ENCODE measurements at regions not wholly inside any gene's neighbourhood (a gene's known extent, or its start where the extent isn't known, plus 50 kb on each side); places are given as distances from the start of the nearest gene placed in this dataset.

- TF ChIP-seq EZH2 (IDR thresholded peaks at IDR 0.05; ENCODE audit: insufficient read depth, poor library complexity, severe bottlenecking), result no peak
- TF ChIP-seq EZH2phosphoT487 (IDR thresholded peaks at IDR 0.05; ENCODE audit: insufficient read depth, low read depth), result no peak
- Histone ChIP-seq H3K9me3 (ENCODE audit: low read depth) (no peaks in the 10 kb centered on the region), H3F3A (ENCODE audit: insufficient read depth) (0 out of 2 replicates have a peak, but pooled peaks cover 6% of the 10 kb centered on the region), H4K20me1 (ENCODE audit: insufficient read depth) (no peaks in the 10 kb centered on the region), H3K27ac (no peak overlapping the region), H2AFZ (no peak overlapping the region), H3K4me1 (ENCODE audit: insufficient read depth) (peaks cover 13% of the 10 kb centered on the region), H3K79me2 (ENCODE audit: insufficient read depth) (no peaks in the 10 kb centered on the region), H3K36me3 (ENCODE audit: low read depth) (no peaks in the 10 kb centered on the region), H3K27me3 (replicated peaks; ENCODE audit: insufficient read depth) (no peaks in the 10 kb centered on the region), H3K9me2 (ENCODE audit: insufficient read depth) (no peaks in the 10 kb centered on the region), H3K4me2 (ENCODE audit: unreplicated experiment) (no peak overlapping the region), H3K9ac (no peak overlapping the region), H3K4me3 (no peak overlapping the region)
- in situ Hi-C loops (cut with MboI), result no loop called here
- WGBS, 2 experiments (ENCODE audit: low coverage in 1 of 2, low lambda C conversion rate in 2 of 2, missing lambda C conversion rate in 2 of 2), result 90 to 98% methylated on average over 1 of the region's 1 CpG
- no peak for DNase-seq
These were observed 80.1 kb upstream of the CREB1 start for GRCh38 chr2:207449642-207450165.

- no peak for DNase-seq
- no peaks in the 10 kb centered on the region for H3K36me3 ChIP-seq (ENCODE audit: low read depth)
- no peaks in the 10 kb centered on the region for H3K9me3 ChIP-seq (ENCODE audit: low read depth)
- H3K9me2 ChIP-seq (ENCODE audit: insufficient read depth), result no peaks in the 10 kb centered on the region
- no peaks in the 10 kb centered on the region for H4K20me1 ChIP-seq (ENCODE audit: insufficient read depth)
- no peak overlapping the region for H3K9ac ChIP-seq
- H3F3A ChIP-seq (ENCODE audit: insufficient read depth), result 0 out of 2 replicates have a peak, but pooled peaks cover 6% of the 10 kb centered on the region
- peaks cover 13% of the 10 kb centered on the region for H3K4me1 ChIP-seq (ENCODE audit: insufficient read depth)
- in situ Hi-C loops (cut with MboI), result no loop called here
- no peaks in the 10 kb centered on the region for H3K27me3 ChIP-seq (replicated peaks; ENCODE audit: insufficient read depth)
- H3K4me3 ChIP-seq, result no peak overlapping the region
- TF ChIP-seq EZH2phosphoT487 (IDR thresholded peaks at IDR 0.05; ENCODE audit: insufficient read depth, low read depth) (no peak), EZH2 (IDR thresholded peaks at IDR 0.05; ENCODE audit: insufficient read depth, poor library complexity, severe bottlenecking) (no peak)
- H3K27ac ChIP-seq, result no peak overlapping the region
- H3K79me2 ChIP-seq (ENCODE audit: insufficient read depth), result no peaks in the 10 kb centered on the region
- 26 to 31% methylated on average over 1 of the region's 1 CpG for WGBS, 2 experiments (ENCODE audit: low coverage in 1 of 2, low lambda C conversion rate in 2 of 2, missing lambda C conversion rate in 2 of 2)
- no peak overlapping the region for H2AFZ ChIP-seq
- no peak overlapping the region for H3K4me2 ChIP-seq (ENCODE audit: unreplicated experiment)
These were observed 79.6 kb upstream of the CREB1 start for GRCh38 chr2:207450186-207450585.

GRCh38 chr2:207458582-207458981 lies 71.2 kb upstream of the CREB1 start:
- Histone ChIP-seq H3K79me2 (ENCODE audit: insufficient read depth) (no peaks in the 10 kb centered on the region), H3K4me1 (ENCODE audit: insufficient read depth) (peaks cover 7% of the 10 kb centered on the region), H3K27ac (no peak overlapping the region), H2AFZ (no peak overlapping the region), H3K4me2 (ENCODE audit: unreplicated experiment) (no peak overlapping the region), H3F3A (ENCODE audit: insufficient read depth) (peaks cover 6% of the 10 kb centered on the region; the same call in 1 of the 2 replicates), H3K36me3 (ENCODE audit: low read depth) (no peaks in the 10 kb centered on the region), H3K9me2 (ENCODE audit: insufficient read depth) (no peaks in the 10 kb centered on the region), H4K20me1 (ENCODE audit: insufficient read depth) (no peaks in the 10 kb centered on the region), H3K4me3 (no peak overlapping the region), H3K27me3 (replicated peaks; ENCODE audit: insufficient read depth) (no peaks in the 10 kb centered on the region), H3K9ac (no peak overlapping the region), H3K9me3 (ENCODE audit: low read depth) (no peaks in the 10 kb centered on the region)
- 99% methylated on average over 3 to 5 of the region's 5 CpGs for WGBS, 2 experiments (ENCODE audit: low coverage in 1 of 2, low lambda C conversion rate in 2 of 2, missing lambda C conversion rate in 2 of 2)
- DNase-seq, result no peak
- in situ Hi-C loops (cut with MboI), result no loop called here
- no peak for TF ChIP-seq EZH2 (IDR thresholded peaks at IDR 0.05; ENCODE audit: insufficient read depth, poor library complexity, severe bottlenecking)
- TF ChIP-seq EZH2phosphoT487 (IDR thresholded peaks at IDR 0.05; ENCODE audit: insufficient read depth, low read depth), result no peak

- WGBS, 2 experiments (ENCODE audit: low coverage in 1 of 2, low lambda C conversion rate in 2 of 2, missing lambda C conversion rate in 2 of 2), result 56 to 60% methylated on average over 7 of the region's 7 CpGs
- H3K9me2 ChIP-seq (ENCODE audit: insufficient read depth), result no peaks in the 10 kb centered on the region
- no peak overlapping the region for H3K4me3 ChIP-seq
- no peak overlapping the region for H3K27ac ChIP-seq
- peaks cover 19% of the 10 kb centered on the region for H3K4me1 ChIP-seq (ENCODE audit: insufficient read depth)
- no peak overlapping the region for H3K4me2 ChIP-seq (ENCODE audit: unreplicated experiment)
- DNase-seq, result no peak
- TF ChIP-seq EZH2 (IDR thresholded peaks at IDR 0.05; ENCODE audit: insufficient read depth, poor library complexity, severe bottlenecking) (no peak), EZH2phosphoT487 (IDR thresholded peaks at IDR 0.05; ENCODE audit: insufficient read depth, low read depth) (no peak)
- H3K9ac ChIP-seq, result no peak overlapping the region
- peaks cover 15% of the 10 kb centered on the region; the same call in 1 of the 2 replicates for H3F3A ChIP-seq (ENCODE audit: insufficient read depth)
- H4K20me1 ChIP-seq (ENCODE audit: insufficient read depth), result no peaks in the 10 kb centered on the region
- no peaks in the 10 kb centered on the region for H3K27me3 ChIP-seq (replicated peaks; ENCODE audit: insufficient read depth)
- in situ Hi-C loops (cut with MboI), result no loop called here
- H3K79me2 ChIP-seq (ENCODE audit: insufficient read depth), result no peaks in the 10 kb centered on the region
- H3K36me3 ChIP-seq (ENCODE audit: low read depth), result no peaks in the 10 kb centered on the region
- H3K9me3 ChIP-seq (ENCODE audit: low read depth), result no peaks in the 10 kb centered on the region
- H2AFZ ChIP-seq, result no peak overlapping the region
These were observed 69.6 kb upstream of the CREB1 start for GRCh38 chr2:207459990-207460757.
